K562 (cell line): ENCODE measurements at regions not wholly inside any gene's neighbourhood (a gene's known extent, or its start where the extent isn't known, plus 50 kb on each side); places are given as distances from the start of the nearest gene placed in this dataset.

Experiments
- ATAC-seq: fragments of 200-7000 bp; cut with Tn5 transposase; 3 replicates; pipeline ENCODE4 v1.9.1; 2020; ENCODE audit warnings: moderate library complexity
- BruUV-seq: library from RNA; stranded (reverse); fragments of 400-500 nt; replicated peaks from 2 replicates; lab custom pipeline; 2021; lab: Mats Ljungman, UMichigan
- CTCF ChIA-PET: fragments of 300-600 bp; formaldehyde crosslinking; extraction: SDS; loops from one replicate; lab custom pipeline; 2021; ENCODE audit warnings: low intra/inter-chr PET ratio; lab: Yijun Ruan, JAX
- POLR2A ChIA-PET: fragments of 300-600, 350-650 bp; sonication (Branson Sonifier 250); formaldehyde crosslinking; extraction: SDS; loops from one replicate; lab custom pipeline; 2021; ENCODE audit warnings: antibody characterized with exemption, inconsistent platforms; lab: Yijun Ruan, JAX
- DNase-seq, 4 experiments: peaks; one replicate each; pipeline versions ENCODE4 v3.0.0 to v3.0.0-alpha.2; 2011 to 2018; ENCODE audit warnings: low spot score in 3 of 4, mixed read lengths in 3 of 4; ENCODE audit errors: extremely low read depth in 1 of 4
- FAIRE-seq: peaks from 2 replicates; lab custom pipeline; 2011; peaks lifted over from hg19 to GRCh38; lab: Jason Lieb, UNC
- H2AFZ ChIP-seq: 2 replicates; pipeline ENCODE4 v1.6.0; 2011; ENCODE audit warnings: low read depth, low read length, control low read depth, inconsistent platforms
- H3K27ac ChIP-seq: fragments of 200-600 bp; 3 replicates; pipeline ENCODE4 v1.8.0; 2011; ENCODE audit warnings: low read depth, mild to moderate bottlenecking, control low read depth, inconsistent platforms, low read length, moderate library complexity, mixed read lengths; ENCODE audit errors: extremely low read depth
- H3K27me3 ChIP-seq, 2 experiments: fragments of 300-600 bp in 1 of 2; 2 replicates in 1 of 2; 3 replicates in 1 of 2; pipeline versions ENCODE4 v1.6.0 to v1.8.0; 2011; ENCODE audit warnings: inconsistent platforms in 2 of 2, low read length in 2 of 2, mild to moderate bottlenecking in 1 of 2, mixed read lengths in 1 of 2, moderate library complexity in 1 of 2; ENCODE audit not compliant: control insufficient read depth in 2 of 2, insufficient read depth in 2 of 2
- H3K36me3 ChIP-seq: fragments of 300-600 bp; 3 replicates; pipeline ENCODE4 v1.8.0; 2011; ENCODE audit warnings: mild to moderate bottlenecking, low read length, inconsistent platforms; ENCODE audit not compliant: control insufficient read depth, insufficient read depth
- H3K4me1 ChIP-seq, 2 experiments: fragments of 200-600 bp in 1 of 2; replicated peaks in 1 of 2; 2 replicates in 1 of 2; 3 replicates in 1 of 2; pipeline versions ENCODE4 v1.5.1 to v1.8.0; 2011; ENCODE audit warnings: inconsistent platforms in 2 of 2, low read length in 2 of 2, mild to moderate bottlenecking in 1 of 2, mixed read lengths in 1 of 2, moderate library complexity in 1 of 2; ENCODE audit not compliant: control insufficient read depth in 2 of 2, insufficient read depth in 2 of 2
- H3K4me2 ChIP-seq: 2 replicates; pipeline ENCODE4 v1.6.1; 2011; ENCODE audit warnings: low read length, control low read depth, inconsistent platforms, mixed read lengths; ENCODE audit not compliant: insufficient read depth
- H3K4me3 ChIP-seq: fragments of 200-600 bp; sonication (generic), shearing (Covaris generic); 2 replicates; pipeline ENCODE4 v1.5.1; 2016; ENCODE audit warnings: control low read depth, inconsistent platforms
- H3K79me2 ChIP-seq: fragments of 200-600 bp; 3 replicates; pipeline ENCODE4 v1.8.0; 2011; ENCODE audit warnings: low read length, inconsistent platforms; ENCODE audit not compliant: control insufficient read depth, insufficient read depth
- H3K9ac ChIP-seq, 2 experiments: 2 replicates each; pipeline versions ENCODE4 v1.6.0 to v1.6.1; 2011; ENCODE audit warnings: low read depth in 2 of 2, low read length in 2 of 2, control low read depth in 1 of 2, inconsistent platforms in 1 of 2, mild to moderate bottlenecking in 1 of 2, mixed read lengths in 1 of 2; ENCODE audit not compliant: insufficient read depth in 1 of 2
- H3K9me1 ChIP-seq: one replicate; pipeline ENCODE4 v1.6.0; 2011; ENCODE audit warnings: inconsistent platforms, mild to moderate bottlenecking, low read length, moderate library complexity; ENCODE audit not compliant: control insufficient read depth, insufficient read depth
- H3K9me3 ChIP-seq: replicated peaks from 2 replicates; pipeline ENCODE4 v1.5.1; 2011; ENCODE audit warnings: low read depth, low read length, inconsistent platforms; ENCODE audit not compliant: control insufficient read depth, insufficient read depth
- H4K20me1 ChIP-seq: replicated peaks from 2 replicates; pipeline ENCODE4 v1.6.1; 2011; ENCODE audit warnings: low read length, inconsistent platforms, mixed read lengths; ENCODE audit not compliant: control insufficient read depth, insufficient read depth
- ATF7 ChIP-seq: fragments of 450-650 bp; IDR thresholded peaks from 2 replicates; pipeline ENCODE4 v1.7.1; 2014; ENCODE audit warnings: mild to moderate bottlenecking, moderate library complexity
- C11orf30 ChIP-seq: fragments of 450-650 bp; IDR thresholded peaks from 2 replicates; pipeline ENCODE4 v1.6.1; 2016; ENCODE audit warnings: low read depth, mild to moderate bottlenecking
- CBFB ChIP-seq: sonication (generic); formaldehyde crosslinking; IDR thresholded peaks from 2 replicates; pipeline ENCODE4 v1.4.0; 2020; ENCODE audit warnings: mild to moderate bottlenecking, missing genetic modification reagents
- CEBPB ChIP-seq: fragments of 450-650 bp; IDR thresholded peaks from 2 replicates; pipeline ENCODE4 v1.6.1; 2016; ENCODE audit warnings: missing genetic modification characterization, missing compliant biosample characterization
- CHD2 ChIP-seq: IDR thresholded peaks from 2 replicates; pipeline ENCODE4 v1.6.1; 2011; ENCODE audit warnings: low read depth, low read length
- FOXA1 ChIP-seq: fragments of 450-650 bp; IDR thresholded peaks from 2 replicates; pipeline ENCODE4 v1.6.1; 2016; ENCODE audit warnings: mild to moderate bottlenecking, borderline replicate concordance
- FOXK2 ChIP-seq, 2 experiments: fragments of 450-650 bp; IDR thresholded peaks in 1 of 2; conservative IDR thresholded peaks in 1 of 2; 2 replicates each; pipeline ENCODE4 v1.6.1; 2016; ENCODE audit warnings: low read depth in 2 of 2, mild to moderate bottlenecking in 1 of 2
- HLTF ChIP-seq: fragments of 450-650 bp; IDR thresholded peaks from 2 replicates; pipeline ENCODE4 v1.6.1; 2016
- MTA2 ChIP-seq: fragments of 450-650 bp; IDR thresholded peaks from 2 replicates; pipeline ENCODE4 v1.6.1; 2016; ENCODE audit warnings: low read depth
- ZNF444 ChIP-seq: fragments of 250-450 bp; sonication (Bioruptor Pico); IDR thresholded peaks from 2 replicates; pipeline ENCODE4 v1.4.0; 2020; ENCODE audit warnings: mild to moderate bottlenecking, moderate library complexity
- WGBS: fragments of 100-300 bp; shearing (Covaris generic); methylation state at CpG from one replicate; pipeline ENCODE4 v1.1.6; 2016; ENCODE audit warnings: low coverage, mixed read lengths; ENCODE audit not compliant: insufficient coverage; ENCODE audit errors: missing lambda C conversion rate; 5-methylcytosine and 5-hydroxymethylcytosine counted together
- in situ Hi-C: fragments of 300-500 bp; cut with MboI; formaldehyde crosslinking; loops from 4 replicates; pipeline ENCODE4 v1.15.0; 2018; ENCODE audit warnings: inconsistent platforms, mixed read lengths
- intact Hi-C: fragments of 100-400 bp; cut with micrococcal nuclease; formaldehyde crosslinking; loops from 2 replicates; pipeline ENCODE4 v1.14.2; 2022
- TF ChIP-seq, protein P1 (sequence below): sonication (generic); formaldehyde crosslinking; IDR thresholded peaks from 2 replicates; pipeline ENCODE4 v1.8.1; 2023; ENCODE audit warnings: mild to moderate bottlenecking, missing genetic modification reagents
- TF ChIP-seq, protein P2 (sequence below): fragments of 250-450 bp; sonication (Bioruptor Pico); IDR thresholded peaks from 2 replicates; pipeline ENCODE4 v1.8.0; 2021; ENCODE audit warnings: moderate library complexity, mild to moderate bottlenecking, inconsistent platforms

DNA sequence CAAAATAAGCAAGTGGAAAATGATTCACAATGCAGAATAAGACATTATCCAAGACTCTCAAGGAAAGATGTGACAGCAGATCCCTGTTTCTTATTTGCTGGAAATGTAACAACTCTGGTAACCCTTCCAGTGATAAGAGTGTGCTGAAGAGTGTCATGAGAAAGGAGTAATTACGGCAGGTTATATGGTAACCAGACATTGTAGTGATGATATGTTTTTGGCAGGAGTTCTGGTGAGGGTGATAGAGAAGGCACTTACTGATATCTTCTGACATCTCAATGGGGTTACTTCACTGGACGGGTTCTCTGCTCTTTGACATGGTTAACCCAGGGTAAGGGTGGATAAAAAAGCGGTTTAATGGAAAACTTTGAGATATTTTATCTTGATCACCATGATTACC is 1270.9 kb downstream of the CDH11 start (continued):
- TF ChIP-seq CBFB (CRISPR knock-in tag) = no peak
- TF ChIP-seq, protein P1, sequence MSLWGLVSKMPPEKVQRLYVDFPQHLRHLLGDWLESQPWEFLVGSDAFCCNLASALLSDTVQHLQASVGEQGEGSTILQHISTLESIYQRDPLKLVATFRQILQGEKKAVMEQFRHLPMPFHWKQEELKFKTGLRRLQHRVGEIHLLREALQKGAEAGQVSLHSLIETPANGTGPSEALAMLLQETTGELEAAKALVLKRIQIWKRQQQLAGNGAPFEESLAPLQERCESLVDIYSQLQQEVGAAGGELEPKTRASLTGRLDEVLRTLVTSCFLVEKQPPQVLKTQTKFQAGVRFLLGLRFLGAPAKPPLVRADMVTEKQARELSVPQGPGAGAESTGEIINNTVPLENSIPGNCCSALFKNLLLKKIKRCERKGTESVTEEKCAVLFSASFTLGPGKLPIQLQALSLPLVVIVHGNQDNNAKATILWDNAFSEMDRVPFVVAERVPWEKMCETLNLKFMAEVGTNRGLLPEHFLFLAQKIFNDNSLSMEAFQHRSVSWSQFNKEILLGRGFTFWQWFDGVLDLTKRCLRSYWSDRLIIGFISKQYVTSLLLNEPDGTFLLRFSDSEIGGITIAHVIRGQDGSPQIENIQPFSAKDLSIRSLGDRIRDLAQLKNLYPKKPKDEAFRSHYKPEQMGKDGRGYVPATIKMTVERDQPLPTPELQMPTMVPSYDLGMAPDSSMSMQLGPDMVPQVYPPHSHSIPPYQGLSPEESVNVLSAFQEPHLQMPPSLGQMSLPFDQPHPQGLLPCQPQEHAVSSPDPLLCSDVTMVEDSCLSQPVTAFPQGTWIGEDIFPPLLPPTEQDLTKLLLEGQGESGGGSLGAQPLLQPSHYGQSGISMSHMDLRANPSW (CRISPR knock-in tag) = no peak
- no peak for TF ChIP-seq HLTF

DNA sequence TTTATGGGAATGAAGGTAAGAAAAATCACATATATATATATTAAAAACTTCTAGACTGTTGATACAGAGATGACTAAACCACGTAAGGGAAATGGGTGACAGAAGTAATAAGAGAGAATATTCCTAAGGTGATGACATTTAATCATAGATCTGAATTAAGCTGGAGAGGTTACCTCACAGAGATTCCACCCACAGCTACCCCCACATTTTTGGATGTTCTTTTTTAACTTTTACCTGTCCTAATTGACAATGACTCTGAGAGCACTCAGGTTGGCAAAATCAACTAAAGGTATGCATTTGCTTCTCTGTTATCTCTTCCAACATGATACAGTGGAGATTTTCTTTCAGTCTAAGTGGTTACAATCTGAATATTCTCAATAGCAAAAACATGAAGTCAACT is 1280.6 kb downstream of the CDH11 start:
- Histone ChIP-seq H3K4me1 (no peaks in the 10 kb centered on the region), H4K20me1 (no peaks in the 10 kb centered on the region), H3K36me3 (no peaks in the 10 kb centered on the region), H3K9me3 (no peaks in the 10 kb centered on the region), H3K4me2 (no peak overlapping the region), H3K9ac (no peak overlapping the region), H3K27me3 (no peaks in the 10 kb centered on the region), H3K79me2 (no peaks in the 10 kb centered on the region)
- WGBS = 0% methylated on average over 1 of the region's 1 CpG
- FAIRE-seq = no peak
- no TSS peak for BruUV-seq
- no peak for DNase-seq
- TF ChIP-seq ZNF444 (CRISPR knock-in tag) = no peak
- TF ChIP-seq MTA2 = no peak
- no peak for TF ChIP-seq ATF7
- no peak for TF ChIP-seq CHD2
- TF ChIP-seq FOXA1 = no peak
- TF ChIP-seq FOXK2 (conservative IDR thresholded peaks at IDR 0.05 in 1 of 2, IDR thresholded peaks at IDR 0.05 in 1 of 2; ENCODE audit: low read depth in 2 of 2) = no peak
- TF ChIP-seq, protein P2, sequence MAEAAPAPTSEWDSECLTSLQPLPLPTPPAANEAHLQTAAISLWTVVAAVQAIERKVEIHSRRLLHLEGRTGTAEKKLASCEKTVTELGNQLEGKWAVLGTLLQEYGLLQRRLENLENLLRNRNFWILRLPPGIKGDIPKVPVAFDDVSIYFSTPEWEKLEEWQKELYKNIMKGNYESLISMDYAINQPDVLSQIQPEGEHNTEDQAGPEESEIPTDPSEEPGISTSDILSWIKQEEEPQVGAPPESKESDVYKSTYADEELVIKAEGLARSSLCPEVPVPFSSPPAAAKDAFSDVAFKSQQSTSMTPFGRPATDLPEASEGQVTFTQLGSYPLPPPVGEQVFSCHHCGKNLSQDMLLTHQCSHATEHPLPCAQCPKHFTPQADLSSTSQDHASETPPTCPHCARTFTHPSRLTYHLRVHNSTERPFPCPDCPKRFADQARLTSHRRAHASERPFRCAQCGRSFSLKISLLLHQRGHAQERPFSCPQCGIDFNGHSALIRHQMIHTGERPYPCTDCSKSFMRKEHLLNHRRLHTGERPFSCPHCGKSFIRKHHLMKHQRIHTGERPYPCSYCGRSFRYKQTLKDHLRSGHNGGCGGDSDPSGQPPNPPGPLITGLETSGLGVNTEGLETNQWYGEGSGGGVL (CRISPR knock-in tag) = no peak
- no peak for TF ChIP-seq CEBPB
- no peak for TF ChIP-seq C11orf30
- TF ChIP-seq, all 486 proteins: peak for 0
- no peaks in the 10 kb centered on the region for H3K9me1 ChIP-seq
- H2AFZ ChIP-seq = no peak overlapping the region
- ChIA-PET CTCF (no interaction called here), POLR2A (no interaction called here)
- intact Hi-C loops = no loop called here
- H3K27ac ChIP-seq = no peak overlapping the region
- no peak for ATAC-seq
- in situ Hi-C loops = no loop called here
- no peak overlapping the region for H3K4me3 ChIP-seq
